Fibroblast of mammary gland (primary cell): ENCODE measurements at regions not wholly inside any gene's neighbourhood (a gene's known extent, or its start where the extent isn't known, plus 50 kb on each side); places are given as distances from the start of the nearest gene placed in this dataset.
A peak's percentile ranks its signal among the peaks of the same experiment; 100 is the strongest.

Experiments used
- DNase-seq: peaks from one replicate; pipeline ENCODE4 v3.0.0-alpha.2; 2010; ENCODE audit warnings: low read depth
- H3K4me3 ChIP-seq: 2 replicates; pipeline ENCODE4 v1.5.1; 2011; ENCODE audit warnings: low read depth, mild to moderate bottlenecking, low read length, moderate library complexity; ENCODE audit not compliant: control insufficient read depth
- TF ChIP-seq, protein P1 (sequence below): conservative IDR thresholded peaks from 2 replicates; pipeline ENCODE4 v1.5.1; 2011; ENCODE audit warnings: low read depth, low read length, inconsistent platforms; ENCODE audit not compliant: control insufficient read depth, insufficient read depth

DNA sequence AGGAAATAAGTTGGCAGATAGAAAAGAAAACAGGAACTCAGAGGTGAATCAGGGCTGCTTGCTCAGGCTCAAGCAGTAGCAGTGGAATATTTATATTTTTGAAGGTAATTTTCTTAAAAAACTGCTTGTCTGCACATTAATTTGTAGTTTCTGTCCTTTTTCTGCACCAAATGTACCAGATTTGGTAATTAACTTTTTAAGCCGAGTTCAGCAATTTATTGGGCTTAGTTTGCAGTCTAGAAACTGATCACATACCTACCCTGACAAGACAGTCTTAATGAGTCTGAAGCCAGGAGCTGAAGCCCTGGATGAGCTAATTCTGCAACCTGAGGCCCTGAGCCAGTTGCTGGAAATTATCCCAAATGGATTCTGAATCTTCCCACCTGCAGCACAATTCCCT lies 647.0 kb downstream of the TDRD15 start:
- no peak overlapping the region for H3K4me3 ChIP-seq
- TF ChIP-seq, protein P1, sequence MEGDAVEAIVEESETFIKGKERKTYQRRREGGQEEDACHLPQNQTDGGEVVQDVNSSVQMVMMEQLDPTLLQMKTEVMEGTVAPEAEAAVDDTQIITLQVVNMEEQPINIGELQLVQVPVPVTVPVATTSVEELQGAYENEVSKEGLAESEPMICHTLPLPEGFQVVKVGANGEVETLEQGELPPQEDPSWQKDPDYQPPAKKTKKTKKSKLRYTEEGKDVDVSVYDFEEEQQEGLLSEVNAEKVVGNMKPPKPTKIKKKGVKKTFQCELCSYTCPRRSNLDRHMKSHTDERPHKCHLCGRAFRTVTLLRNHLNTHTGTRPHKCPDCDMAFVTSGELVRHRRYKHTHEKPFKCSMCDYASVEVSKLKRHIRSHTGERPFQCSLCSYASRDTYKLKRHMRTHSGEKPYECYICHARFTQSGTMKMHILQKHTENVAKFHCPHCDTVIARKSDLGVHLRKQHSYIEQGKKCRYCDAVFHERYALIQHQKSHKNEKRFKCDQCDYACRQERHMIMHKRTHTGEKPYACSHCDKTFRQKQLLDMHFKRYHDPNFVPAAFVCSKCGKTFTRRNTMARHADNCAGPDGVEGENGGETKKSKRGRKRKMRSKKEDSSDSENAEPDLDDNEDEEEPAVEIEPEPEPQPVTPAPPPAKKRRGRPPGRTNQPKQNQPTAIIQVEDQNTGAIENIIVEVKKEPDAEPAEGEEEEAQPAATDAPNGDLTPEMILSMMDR, result no peak
- no peak for DNase-seq

DNA sequence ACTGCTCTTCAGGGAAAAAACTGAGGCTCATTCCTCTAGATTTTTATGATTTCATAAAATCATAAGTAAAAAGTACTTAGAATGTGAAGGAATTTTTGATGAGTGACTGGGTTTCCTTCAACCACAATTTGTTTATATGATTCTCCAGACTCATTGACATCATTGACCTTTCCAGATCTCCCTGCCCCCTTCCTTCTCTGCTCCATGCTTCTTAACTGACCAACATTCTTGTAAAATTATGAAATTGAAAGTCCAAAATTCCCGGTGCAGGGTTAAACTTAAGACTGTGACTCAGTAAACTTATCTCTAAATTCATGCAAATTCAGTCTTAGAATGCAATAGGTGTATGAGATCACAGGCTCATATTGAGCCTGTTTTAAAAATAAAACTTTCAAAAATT lies 648.9 kb downstream of the TDRD15 start:
- DNase-seq, result peak; percentile 27
- TF ChIP-seq, protein P1, result no peak
- no peak overlapping the region for H3K4me3 ChIP-seq

DNA sequence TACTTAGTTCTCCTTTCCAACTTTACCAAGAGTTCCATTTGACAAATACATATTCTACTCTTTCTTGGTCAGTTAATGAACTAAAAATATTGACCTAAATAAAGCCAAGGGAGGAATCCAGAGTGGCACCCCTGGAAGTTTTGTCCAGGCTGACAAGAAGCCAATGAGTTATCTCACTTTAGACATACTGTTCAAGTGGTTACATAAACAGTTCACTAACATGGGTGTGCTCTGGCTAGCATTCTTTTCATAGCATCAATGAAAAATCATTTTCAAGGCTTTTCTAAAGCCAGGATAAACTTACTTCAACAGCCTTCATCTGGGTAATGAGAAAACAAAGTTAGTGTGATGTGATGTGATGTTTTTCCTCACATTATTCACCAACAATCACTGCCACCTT lies 649.4 kb downstream of the TDRD15 start:
- TF ChIP-seq, protein P1, result no peak
- H3K4me3 ChIP-seq, result no peak overlapping the region
- no peak for DNase-seq

DNA sequence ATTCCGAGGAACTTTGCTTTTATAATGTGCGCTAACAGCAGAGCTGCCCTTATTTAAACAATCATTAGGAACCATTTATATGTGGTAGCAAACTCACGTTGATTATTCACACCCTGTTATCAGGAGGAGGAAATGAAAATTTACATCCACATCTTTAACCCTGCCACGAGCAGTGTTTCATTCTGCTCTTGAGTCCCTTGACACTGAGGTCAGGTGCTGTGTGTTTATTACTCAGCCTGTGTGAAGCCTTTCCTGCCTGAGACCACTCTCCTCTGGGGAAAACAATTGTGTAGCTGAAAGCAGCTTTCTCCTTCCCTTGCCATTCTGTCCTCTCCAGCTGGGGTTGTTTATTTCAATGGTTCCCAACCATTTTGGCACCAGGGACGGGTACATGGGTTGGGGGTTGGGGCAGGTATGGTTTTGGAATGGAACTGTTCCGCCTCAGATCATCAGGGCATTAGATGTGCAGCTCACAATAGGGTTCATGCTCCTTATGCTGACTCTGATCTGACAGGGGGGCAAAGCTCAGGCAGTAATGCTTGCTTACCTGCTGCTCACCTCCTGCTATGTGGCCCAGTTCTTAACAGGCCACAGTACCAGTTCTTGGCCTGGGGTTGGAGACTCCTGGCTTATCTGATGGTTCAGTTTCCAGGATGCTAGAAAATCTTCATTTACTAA lies 651.1 kb downstream of the TDRD15 start:
- TF ChIP-seq, protein P1, result no peak
- no peak for DNase-seq
- no peak overlapping the region for H3K4me3 ChIP-seq

DNA sequence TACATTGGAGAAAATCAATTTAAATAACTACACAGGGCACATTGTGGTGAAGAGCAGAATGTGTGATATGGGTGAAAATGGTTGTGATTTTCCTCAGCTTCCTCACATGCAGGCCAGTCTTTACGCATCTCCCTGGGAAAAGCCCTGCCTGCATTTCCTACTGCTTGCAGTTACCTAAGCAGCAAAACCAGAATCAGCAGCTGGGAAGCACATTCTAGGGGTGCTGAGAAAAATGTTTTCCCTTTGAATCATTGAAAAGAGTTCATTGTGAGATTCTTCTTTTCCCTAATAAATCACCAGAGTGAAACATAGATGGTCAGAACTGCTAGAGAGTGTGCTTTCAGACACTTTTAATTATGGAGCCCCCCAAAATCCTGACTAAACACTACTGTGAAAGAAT lies 656.0 kb downstream of the TDRD15 start:
- DNase-seq, result no peak
- no peak overlapping the region for H3K4me3 ChIP-seq
- TF ChIP-seq, protein P1, result no peak

DNA sequence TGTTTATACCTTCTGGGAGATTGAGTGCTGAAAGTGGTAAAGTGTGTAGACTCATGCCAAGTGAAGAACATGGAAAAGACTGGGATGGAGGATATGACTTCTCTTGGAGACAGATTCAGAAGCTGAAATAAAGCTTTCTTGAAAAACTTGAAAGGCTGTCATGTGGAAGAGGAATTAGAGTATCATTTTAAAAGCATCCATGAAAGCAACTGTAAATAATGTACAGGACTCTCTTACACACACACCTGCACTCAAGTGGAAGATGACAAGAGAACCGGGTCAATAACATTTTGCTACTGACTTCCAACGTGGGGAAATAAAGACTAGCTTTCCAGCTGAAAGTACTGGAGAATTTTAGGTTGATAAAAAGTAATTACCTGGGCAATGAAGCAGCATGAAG lies 658.2 kb downstream of the TDRD15 start:
- H3K4me3 ChIP-seq, result no peak overlapping the region
- no peak for DNase-seq
- TF ChIP-seq, protein P1, result no peak

DNA sequence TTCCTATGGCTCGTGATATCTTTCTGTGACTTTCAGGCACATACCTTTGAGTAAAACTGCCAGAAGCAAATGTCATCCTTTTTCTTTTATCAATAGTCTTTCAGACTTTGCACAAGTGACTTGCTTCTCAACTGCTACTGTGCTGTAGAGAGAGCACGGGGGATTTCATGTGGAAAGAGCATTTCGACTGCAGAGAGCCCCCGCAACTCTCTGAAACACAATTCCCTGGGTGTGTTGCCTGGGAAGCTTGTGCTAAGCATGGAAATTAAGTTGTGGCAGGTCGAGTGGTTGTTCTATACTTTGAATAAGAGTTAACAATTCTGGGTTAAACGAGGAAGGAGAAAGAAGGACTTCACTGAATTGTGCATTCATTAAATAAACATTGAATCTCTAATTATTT lies 659.1 kb downstream of the TDRD15 start:
- TF ChIP-seq, protein P1, result no peak
- no peak overlapping the region for H3K4me3 ChIP-seq
- DNase-seq, result no peak
